ENCODE measurements at regions not wholly inside any gene's neighbourhood (a gene's known extent, or its start where the extent isn't known, plus 50 kb on each side); places are given as distances from the start of the nearest gene placed in this dataset.

GRCh38 chr7:121755818-121756552, 117.0 kb upstream of the PTPRZ1 start:
- H3K9me3 ChIP-seq: no peaks in the 10 kb centered on the region
- no peaks in the 10 kb centered on the region for H3K4me1 ChIP-seq
- 12% methylated on average over 6 of the region's 6 CpGs for WGBS (ENCODE audit: missing lambda C conversion rate)
- TF ChIP-seq CHD4 (IDR thresholded peaks at IDR 0.05; ENCODE audit: borderline replicate concordance) (no peak), JUNB (IDR thresholded peaks at IDR 0.05) (no peak), HOXB5 (CRISPR knock-in tag; IDR thresholded peaks at IDR 0.05) (no peak), SMC3 (IDR thresholded peaks at IDR 0.05) (no peak), CEBPB (IDR thresholded peaks at IDR 0.05) (no peak), HMGXB4 (CRISPR knock-in tag; IDR thresholded peaks at IDR 0.05; ENCODE audit: borderline replicate concordance) (no peak)
- TF ChIP-seq, protein P1, sequence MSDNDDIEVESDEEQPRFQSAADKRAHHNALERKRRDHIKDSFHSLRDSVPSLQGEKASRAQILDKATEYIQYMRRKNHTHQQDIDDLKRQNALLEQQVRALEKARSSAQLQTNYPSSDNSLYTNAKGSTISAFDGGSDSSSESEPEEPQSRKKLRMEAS (IDR thresholded peaks at IDR 0.05): no peak
- TF ChIP-seq, protein P2, sequence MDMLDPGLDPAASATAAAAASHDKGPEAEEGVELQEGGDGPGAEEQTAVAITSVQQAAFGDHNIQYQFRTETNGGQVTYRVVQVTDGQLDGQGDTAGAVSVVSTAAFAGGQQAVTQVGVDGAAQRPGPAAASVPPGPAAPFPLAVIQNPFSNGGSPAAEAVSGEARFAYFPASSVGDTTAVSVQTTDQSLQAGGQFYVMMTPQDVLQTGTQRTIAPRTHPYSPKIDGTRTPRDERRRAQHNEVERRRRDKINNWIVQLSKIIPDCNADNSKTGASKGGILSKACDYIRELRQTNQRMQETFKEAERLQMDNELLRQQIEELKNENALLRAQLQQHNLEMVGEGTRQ (IDR thresholded peaks at IDR 0.05): no peak
- TF ChIP-seq, protein P3, sequence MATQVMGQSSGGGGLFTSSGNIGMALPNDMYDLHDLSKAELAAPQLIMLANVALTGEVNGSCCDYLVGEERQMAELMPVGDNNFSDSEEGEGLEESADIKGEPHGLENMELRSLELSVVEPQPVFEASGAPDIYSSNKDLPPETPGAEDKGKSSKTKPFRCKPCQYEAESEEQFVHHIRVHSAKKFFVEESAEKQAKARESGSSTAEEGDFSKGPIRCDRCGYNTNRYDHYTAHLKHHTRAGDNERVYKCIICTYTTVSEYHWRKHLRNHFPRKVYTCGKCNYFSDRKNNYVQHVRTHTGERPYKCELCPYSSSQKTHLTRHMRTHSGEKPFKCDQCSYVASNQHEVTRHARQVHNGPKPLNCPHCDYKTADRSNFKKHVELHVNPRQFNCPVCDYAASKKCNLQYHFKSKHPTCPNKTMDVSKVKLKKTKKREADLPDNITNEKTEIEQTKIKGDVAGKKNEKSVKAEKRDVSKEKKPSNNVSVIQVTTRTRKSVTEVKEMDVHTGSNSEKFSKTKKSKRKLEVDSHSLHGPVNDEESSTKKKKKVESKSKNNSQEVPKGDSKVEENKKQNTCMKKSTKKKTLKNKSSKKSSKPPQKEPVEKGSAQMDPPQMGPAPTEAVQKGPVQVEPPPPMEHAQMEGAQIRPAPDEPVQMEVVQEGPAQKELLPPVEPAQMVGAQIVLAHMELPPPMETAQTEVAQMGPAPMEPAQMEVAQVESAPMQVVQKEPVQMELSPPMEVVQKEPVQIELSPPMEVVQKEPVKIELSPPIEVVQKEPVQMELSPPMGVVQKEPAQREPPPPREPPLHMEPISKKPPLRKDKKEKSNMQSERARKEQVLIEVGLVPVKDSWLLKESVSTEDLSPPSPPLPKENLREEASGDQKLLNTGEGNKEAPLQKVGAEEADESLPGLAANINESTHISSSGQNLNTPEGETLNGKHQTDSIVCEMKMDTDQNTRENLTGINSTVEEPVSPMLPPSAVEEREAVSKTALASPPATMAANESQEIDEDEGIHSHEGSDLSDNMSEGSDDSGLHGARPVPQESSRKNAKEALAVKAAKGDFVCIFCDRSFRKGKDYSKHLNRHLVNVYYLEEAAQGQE (IDR thresholded peaks at IDR 0.05): no peak
- TF ChIP-seq, protein P4, sequence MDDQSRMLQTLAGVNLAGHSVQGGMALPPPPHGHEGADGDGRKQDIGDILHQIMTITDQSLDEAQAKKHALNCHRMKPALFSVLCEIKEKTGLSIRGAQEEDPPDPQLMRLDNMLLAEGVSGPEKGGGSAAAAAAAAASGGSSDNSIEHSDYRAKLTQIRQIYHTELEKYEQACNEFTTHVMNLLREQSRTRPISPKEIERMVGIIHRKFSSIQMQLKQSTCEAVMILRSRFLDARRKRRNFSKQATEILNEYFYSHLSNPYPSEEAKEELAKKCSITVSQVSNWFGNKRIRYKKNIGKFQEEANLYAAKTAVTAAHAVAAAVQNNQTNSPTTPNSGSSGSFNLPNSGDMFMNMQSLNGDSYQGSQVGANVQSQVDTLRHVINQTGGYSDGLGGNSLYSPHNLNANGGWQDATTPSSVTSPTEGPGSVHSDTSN (IDR thresholded peaks at IDR 0.05): no peak
- H3K27ac ChIP-seq: no peak overlapping the region
- H3K4me3 ChIP-seq: no peak overlapping the region
- DNase-seq (ENCODE audit: low read depth in 1 of 2, low spot score in 1 of 2) (no peak), FAIRE-seq (no peak), ATAC-seq (no peak)
- ChIA-PET POLR2A (no interaction called here), CTCF (interaction anchor here (2.3 kb wide), 1 partner anchor 238 kb away, joined by 6 read pairs; no protein-coding TSS in a partner anchor)
- H3K4me2 ChIP-seq: no peak overlapping the region

GRCh38 chr7:121755286-121755685, 117.7 kb upstream of the PTPRZ1 start:
- ATAC-seq (no peak), DNase-seq (ENCODE audit: low read depth in 1 of 2, low spot score in 1 of 2) (no peak), FAIRE-seq (no peak)
- ChIA-PET POLR2A (no interaction called here), CTCF (no interaction called here)
- H3K9me3 ChIP-seq: no peaks in the 10 kb centered on the region
- H3K4me2 ChIP-seq: no peak overlapping the region
- no peak overlapping the region for H3K27ac ChIP-seq
- no peak overlapping the region for H3K4me3 ChIP-seq
- 29% methylated on average over 2 of the region's 2 CpGs for WGBS (ENCODE audit: missing lambda C conversion rate)
- H3K4me1 ChIP-seq: no peaks in the 10 kb centered on the region
- TF ChIP-seq JUN (IDR thresholded peaks at IDR 0.05): no peak
- TF ChIP-seq PHF8 (IDR thresholded peaks at IDR 0.05; ENCODE audit: borderline replicate concordance, low read depth): no peak
- TF ChIP-seq RNF2 (IDR thresholded peaks at IDR 0.05; ENCODE audit: borderline replicate concordance, low read depth): no peak
- no peak for TF ChIP-seq FOXS1 (CRISPR knock-in tag; IDR thresholded peaks at IDR 0.05)
- no peak for TF ChIP-seq JUNB (IDR thresholded peaks at IDR 0.05)
- TF ChIP-seq, protein P5, sequence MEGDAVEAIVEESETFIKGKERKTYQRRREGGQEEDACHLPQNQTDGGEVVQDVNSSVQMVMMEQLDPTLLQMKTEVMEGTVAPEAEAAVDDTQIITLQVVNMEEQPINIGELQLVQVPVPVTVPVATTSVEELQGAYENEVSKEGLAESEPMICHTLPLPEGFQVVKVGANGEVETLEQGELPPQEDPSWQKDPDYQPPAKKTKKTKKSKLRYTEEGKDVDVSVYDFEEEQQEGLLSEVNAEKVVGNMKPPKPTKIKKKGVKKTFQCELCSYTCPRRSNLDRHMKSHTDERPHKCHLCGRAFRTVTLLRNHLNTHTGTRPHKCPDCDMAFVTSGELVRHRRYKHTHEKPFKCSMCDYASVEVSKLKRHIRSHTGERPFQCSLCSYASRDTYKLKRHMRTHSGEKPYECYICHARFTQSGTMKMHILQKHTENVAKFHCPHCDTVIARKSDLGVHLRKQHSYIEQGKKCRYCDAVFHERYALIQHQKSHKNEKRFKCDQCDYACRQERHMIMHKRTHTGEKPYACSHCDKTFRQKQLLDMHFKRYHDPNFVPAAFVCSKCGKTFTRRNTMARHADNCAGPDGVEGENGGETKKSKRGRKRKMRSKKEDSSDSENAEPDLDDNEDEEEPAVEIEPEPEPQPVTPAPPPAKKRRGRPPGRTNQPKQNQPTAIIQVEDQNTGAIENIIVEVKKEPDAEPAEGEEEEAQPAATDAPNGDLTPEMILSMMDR (IDR thresholded peaks at IDR 0.05): no peak
- no peak for TF ChIP-seq CHD4 (IDR thresholded peaks at IDR 0.05; ENCODE audit: borderline replicate concordance)
- TF ChIP-seq RCOR1 (IDR thresholded peaks at IDR 0.05; ENCODE audit: low read depth, low read length): no peak
- no peak for TF ChIP-seq EHF (CRISPR knock-in tag; IDR thresholded peaks at IDR 0.05)
- TF ChIP-seq, protein P6, sequence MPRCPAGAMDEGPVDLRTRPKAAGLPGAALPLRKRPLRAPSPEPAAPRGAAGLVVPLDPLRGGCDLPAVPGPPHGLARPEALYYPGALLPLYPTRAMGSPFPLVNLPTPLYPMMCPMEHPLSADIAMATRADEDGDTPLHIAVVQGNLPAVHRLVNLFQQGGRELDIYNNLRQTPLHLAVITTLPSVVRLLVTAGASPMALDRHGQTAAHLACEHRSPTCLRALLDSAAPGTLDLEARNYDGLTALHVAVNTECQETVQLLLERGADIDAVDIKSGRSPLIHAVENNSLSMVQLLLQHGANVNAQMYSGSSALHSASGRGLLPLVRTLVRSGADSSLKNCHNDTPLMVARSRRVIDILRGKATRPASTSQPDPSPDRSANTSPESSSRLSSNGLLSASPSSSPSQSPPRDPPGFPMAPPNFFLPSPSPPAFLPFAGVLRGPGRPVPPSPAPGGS (IDR thresholded peaks at IDR 0.05): no peak
- no peak for TF ChIP-seq FOSL2 (IDR thresholded peaks at IDR 0.05)
- TF ChIP-seq FOSL2 (CRISPR knock-in tag; IDR thresholded peaks at IDR 0.05): no peak
- TF ChIP-seq, protein P2 (IDR thresholded peaks at IDR 0.05): no peak
- TF ChIP-seq, protein P4 (IDR thresholded peaks at IDR 0.05): no peak
- TF ChIP-seq ZSCAN20 (CRISPR knock-in tag; IDR thresholded peaks at IDR 0.05): no peak
- no peak for TF ChIP-seq NPAS2 (CRISPR knock-in tag; IDR thresholded peaks at IDR 0.05; ENCODE audit: borderline replicate concordance)
